ENCODE measurements at regions not wholly inside any gene's neighbourhood (a gene's known extent, or its start where the extent isn't known, plus 50 kb on each side); places are given as distances from the start of the nearest gene placed in this dataset.
"Not testable (repeated sequence)": the region's sequence is repeated elsewhere in the genome, so short reads cannot be mapped to it uniquely, and the experiment has no call there.

GRCh38 chr10:8776926-8777622 lies 722.6 kb downstream of the GATA3 start:
- no peak for DNase-seq (ENCODE audit: low read depth in 2 of 2)

GRCh38 chr10:8778713-8779112 lies 724.2 kb downstream of the GATA3 start:
- no peak for DNase-seq (ENCODE audit: low read depth in 2 of 2)

- DNase-seq (ENCODE audit: low read depth in 2 of 2) = no peak
Measured at GRCh38 chr10:8787649-8788048, 733.2 kb downstream of the GATA3 start.

- no peak for DNase-seq (ENCODE audit: low read depth in 2 of 2)
Measured at GRCh38 chr10:8790390-8790789, 735.9 kb downstream of the GATA3 start.

GRCh38 chr10:8794860-8795259 lies 740.4 kb downstream of the GATA3 start:
- no peak for DNase-seq (ENCODE audit: low read depth in 2 of 2)

- DNase-seq (ENCODE audit: low read depth in 2 of 2) = no peak
Measured at GRCh38 chr10:8800426-8800825, 745.9 kb downstream of the GATA3 start.

GRCh38 chr10:8803992-8804391 lies 749.5 kb downstream of the GATA3 start:
- no peak for DNase-seq (ENCODE audit: low read depth in 2 of 2)

GRCh38 chr10:8810677-8811076 lies 756.2 kb downstream of the GATA3 start:
- DNase-seq (ENCODE audit: low read depth in 2 of 2) = no peak

- DNase-seq (ENCODE audit: low read depth in 2 of 2) = no peak
Measured at GRCh38 chr10:8811201-8811600, 756.7 kb downstream of the GATA3 start.

GRCh38 chr10:8815969-8816368 lies 761.5 kb downstream of the GATA3 start:
- no peak for DNase-seq (ENCODE audit: low read depth in 2 of 2)

- DNase-seq (ENCODE audit: low read depth in 2 of 2) = no peak
Measured at GRCh38 chr10:8817299-8817698, 762.8 kb downstream of the GATA3 start.

- DNase-seq (ENCODE audit: low read depth in 2 of 2) = no peak
Measured at GRCh38 chr10:8825611-8826010, 771.1 kb downstream of the GATA3 start.

GRCh38 chr10:8829592-8829991 lies 775.1 kb downstream of the GATA3 start:
- no peak for DNase-seq (ENCODE audit: low read depth in 2 of 2)

GRCh38 chr10:8830048-8830447 lies 775.6 kb downstream of the GATA3 start:
- no peak for DNase-seq (ENCODE audit: low read depth in 2 of 2)

- no peak for DNase-seq (ENCODE audit: low read depth in 2 of 2)
Measured at GRCh38 chr10:8830876-8831275, 776.4 kb downstream of the GATA3 start.

GRCh38 chr10:8835453-8836167 lies 781.1 kb downstream of the GATA3 start:
- DNase-seq (ENCODE audit: low read depth in 2 of 2) = no peak

GRCh38 chr10:8840356-8840755 lies 785.9 kb downstream of the GATA3 start:
- no peak for DNase-seq (ENCODE audit: low read depth in 2 of 2)

GRCh38 chr10:8844141-8844540 lies 789.7 kb downstream of the GATA3 start:
- DNase-seq (ENCODE audit: low read depth in 2 of 2) = no peak

GRCh38 chr10:8852546-8852945 lies 798.1 kb downstream of the GATA3 start:
- no peak for DNase-seq (ENCODE audit: low read depth in 2 of 2)

- DNase-seq (ENCODE audit: low read depth in 2 of 2) = no peak
Measured at GRCh38 chr10:8853048-8853447, 798.6 kb downstream of the GATA3 start.

- not testable (repeated sequence) for DNase-seq (ENCODE audit: low read depth in 2 of 2)
Measured at GRCh38 chr10:8868924-8869323, 814.4 kb downstream of the GATA3 start.

GRCh38 chr10:8873310-8873709 lies 818.8 kb downstream of the GATA3 start:
- DNase-seq (ENCODE audit: low read depth in 2 of 2) = no peak

GRCh38 chr10:8874268-8874667 lies 819.8 kb downstream of the GATA3 start:
- DNase-seq (ENCODE audit: low read depth in 2 of 2) = no peak

GRCh38 chr10:8874972-8875371 lies 820.5 kb downstream of the GATA3 start:
- no peak for DNase-seq (ENCODE audit: low read depth in 2 of 2)
